GM12878 (cell line): ENCODE measurements at regions not wholly inside any gene's neighbourhood (a gene's known extent, or its start where the extent isn't known, plus 50 kb on each side); places are given as distances from the start of the nearest gene placed in this dataset.

Experiments used
- ATAC-seq: fragments of 200-7000 bp; cut with Tn5 transposase; 3 replicates; pipeline ENCODE4 v1.9.1; 2020; ENCODE audit warnings: mild to moderate bottlenecking, moderate library complexity
- BruUV-seq: library from RNA; stranded (reverse); fragments of 400-500 nt; replicated peaks from 2 replicates; lab custom pipeline; 2021; lab: Mats Ljungman, UMichigan
- CTCF ChIA-PET: fragments of 300-600 bp; sonication (Branson Sonifier 250); formaldehyde crosslinking; extraction: SDS; loops from one replicate; lab custom pipeline; 2021; ENCODE audit warnings: inconsistent platforms; lab: Yijun Ruan, JAX
- POLR2A ChIA-PET: fragments of 350-600 bp; formaldehyde crosslinking; extraction: SDS; loops from one replicate; lab custom pipeline; 2021; ENCODE audit warnings: inconsistent platforms; lab: Charles Lee
- RAD21 ChIA-PET: fragments of 300-600 bp; sonication (Branson Sonifier 250); formaldehyde crosslinking; loops from one replicate; lab custom pipeline; 2023; ENCODE audit warnings: antibody characterized with exemption; ENCODE audit not compliant: unreplicated experiment; lab: Charles Lee
- SMC1A ChIA-PET: fragments of 300-600 bp; sonication (Branson Sonifier 250); formaldehyde crosslinking; loops from one replicate; lab custom pipeline; 2023; ENCODE audit not compliant: unreplicated experiment, uncharacterized antibody; lab: Charles Lee
- DNase-seq: peaks from one replicate; pipeline ENCODE4 v3.0.0-alpha.2; 2011; ENCODE audit warnings: low read depth, low spot score
- FAIRE-seq: peaks from 3 replicates; lab custom pipeline; 2011; peaks lifted over from hg19 to GRCh38; lab: Jason Lieb, UNC
- H2AFZ ChIP-seq: 2 replicates; pipeline ENCODE4 v1.6.0; 2011; ENCODE audit warnings: low read depth, low read length, control low read depth; ENCODE audit not compliant: control insufficient read depth
- H3K27ac ChIP-seq: 2 replicates; pipeline ENCODE4 v1.5.1; 2011; ENCODE audit warnings: control low read depth; ENCODE audit not compliant: control insufficient read depth, insufficient read depth
- H3K27me3 ChIP-seq, 2 experiments: replicated peaks in 1 of 2; 2 replicates each; pipeline versions ENCODE4 v1.6.0 to v1.6.1; 2011; ENCODE audit warnings: low read length in 1 of 2; ENCODE audit not compliant: control insufficient read depth in 2 of 2, insufficient read depth in 2 of 2
- H3K36me3 ChIP-seq, 2 experiments: 2 replicates each; pipeline ENCODE4 v1.5.1; 2011; ENCODE audit warnings: low read length in 1 of 2; ENCODE audit not compliant: control insufficient read depth in 2 of 2, insufficient read depth in 2 of 2
- H3K4me1 ChIP-seq: 2 replicates; pipeline ENCODE4 v1.6.1; 2011; ENCODE audit warnings: mild to moderate bottlenecking, low read length, moderate library complexity, mixed read lengths; ENCODE audit not compliant: control insufficient read depth, insufficient read depth
- H3K4me2 ChIP-seq: 2 replicates; pipeline ENCODE4 v1.6.0; 2011; ENCODE audit warnings: control low read depth; ENCODE audit not compliant: control insufficient read depth, insufficient read depth
- H3K4me3 ChIP-seq: fragments of 200-600 bp; sonication (generic); 2 replicates; pipeline ENCODE4 v1.5.1; 2016
- H3K79me2 ChIP-seq: 2 replicates; pipeline ENCODE4 v1.6.0; 2011; ENCODE audit warnings: low read length; ENCODE audit not compliant: control insufficient read depth, insufficient read depth
- H3K9ac ChIP-seq: 2 replicates; pipeline ENCODE4 v1.8.0; 2011; ENCODE audit warnings: low read length, control low read depth, mixed read lengths; ENCODE audit not compliant: control insufficient read depth, insufficient read depth
- H3K9me3 ChIP-seq: replicated peaks from 3 replicates; pipeline ENCODE4 v1.5.1; 2011; ENCODE audit warnings: mild to moderate bottlenecking, low read length; ENCODE audit not compliant: control insufficient read depth, insufficient read depth
- H4K20me1 ChIP-seq: 2 replicates; pipeline ENCODE4 v1.6.0; 2011; ENCODE audit not compliant: control insufficient read depth, insufficient read depth
- BCLAF1 ChIP-seq: fragments of 450-650 bp; IDR thresholded peaks from 2 replicates; pipeline ENCODE4 v1.6.1; 2017; ENCODE audit warnings: antibody characterized with exemption, mild to moderate bottlenecking, moderate library complexity
- CBX5 ChIP-seq: sonication (generic); IDR thresholded peaks from 2 replicates; pipeline ENCODE4 v1.6.1; 2016; ENCODE audit warnings: low read depth, moderate library complexity, mild to moderate bottlenecking, inconsistent platforms
- FOS ChIP-seq: IDR thresholded peaks from 3 replicates; pipeline ENCODE4 v1.6.1; 2011; ENCODE audit warnings: borderline replicate concordance; ENCODE audit not compliant: insufficient read length; ENCODE audit errors: extremely low read depth
- GATAD2B ChIP-seq: fragments of 450-650 bp; conservative IDR thresholded peaks from 2 replicates; pipeline ENCODE4 v1.6.1; 2017; ENCODE audit warnings: low read depth, mild to moderate bottlenecking, moderate library complexity
- IKZF1 ChIP-seq: fragments of 450-650 bp; conservative IDR thresholded peaks from 2 replicates; pipeline ENCODE4 v1.6.1; 2017; ENCODE audit warnings: antibody characterized with exemption, mild to moderate bottlenecking
- KDM1A ChIP-seq: fragments of 200-600 bp; sonication (generic); IDR thresholded peaks from 2 replicates; pipeline ENCODE4 v1.6.1; 2016; ENCODE audit warnings: borderline replicate concordance
- PML ChIP-seq: IDR thresholded peaks from 2 replicates; pipeline ENCODE4 v1.6.1; 2012; ENCODE audit warnings: low read length, inconsistent platforms
- POLR2AphosphoS2 ChIP-seq: IDR thresholded peaks from 2 replicates; pipeline ENCODE4 v1.6.1; 2011; ENCODE audit warnings: low read depth, mild to moderate bottlenecking, low read length, improper control_type of control experiment, moderate library complexity
- RCOR1 ChIP-seq: conservative IDR thresholded peaks from 2 replicates; pipeline ENCODE4 v1.6.1; 2012; ENCODE audit warnings: low read depth, low read length, improper control_type of control experiment
- STAT1 ChIP-seq: fragments of 450-650 bp; conservative IDR thresholded peaks from 2 replicates; pipeline ENCODE4 v1.6.1; 2014; ENCODE audit warnings: antibody characterized with exemption, mild to moderate bottlenecking
- TCF12 ChIP-seq: IDR thresholded peaks from 2 replicates; pipeline ENCODE4 v1.6.1; 2011; ENCODE audit warnings: low read depth, mild to moderate bottlenecking, low read length
- WRNIP1 ChIP-seq: IDR thresholded peaks from 2 replicates; pipeline ENCODE4 v1.6.1; 2011; ENCODE audit warnings: low read depth, low read length, improper control_type of control experiment, borderline replicate concordance
- WGBS: methylation state at CpG from one replicate; pipeline ENCODE4 v1.1.6; 2016; ENCODE audit warnings: low lambda C conversion rate; ENCODE audit not compliant: insufficient replicate concordance, insufficient coverage; ENCODE audit errors: missing lambda C conversion rate; 5-methylcytosine and 5-hydroxymethylcytosine counted together
- in situ Hi-C: fragments of 300-500 bp; cut with MboI; formaldehyde crosslinking; loops from 9 replicates; pipeline ENCODE4 v1.14.3; 2018; ENCODE audit warnings: mixed read lengths
- intact Hi-C: fragments of 100-400 bp; cut with micrococcal nuclease; formaldehyde crosslinking; loops from one replicate; pipeline ENCODE4 v1.14.2; 2022; ENCODE audit not compliant: unreplicated experiment
- TF ChIP-seq, protein P1 (sequence below): fragments of 450-650 bp; IDR thresholded peaks from 2 replicates; pipeline ENCODE4 v1.6.1; 2017; ENCODE audit warnings: borderline replicate concordance
- TF ChIP-seq, protein P2 (sequence below): fragments of 450-650 bp; IDR thresholded peaks from 2 replicates; pipeline ENCODE4 v1.6.1; 2017; ENCODE audit warnings: mild to moderate bottlenecking, low read depth, inconsistent platforms; ENCODE audit not compliant: poor library complexity, severe bottlenecking

DNA sequence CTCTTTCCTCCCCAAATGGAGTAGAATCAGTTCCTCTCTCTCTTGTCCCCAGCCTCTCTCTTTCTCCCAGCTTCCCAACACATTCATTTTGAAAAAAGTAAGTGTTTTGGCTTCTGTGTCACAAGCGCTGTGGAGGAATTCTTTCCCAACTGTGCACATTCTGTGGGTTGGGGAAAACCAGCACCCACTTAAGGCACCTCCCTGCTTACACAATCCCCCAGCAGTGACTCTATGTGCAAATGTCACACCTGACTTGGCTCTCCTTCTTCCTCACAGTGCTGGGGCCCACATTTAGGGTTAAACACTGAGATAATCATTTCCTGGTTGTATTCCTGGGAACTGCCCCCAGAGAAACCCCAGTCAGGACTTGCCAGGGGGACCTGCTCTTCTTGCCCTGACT is 358.1 kb upstream of the ZNF32 start:
- Histone ChIP-seq H3K79me2 (no peaks in the 10 kb centered on the region), H3K36me3 (no peaks in the 10 kb centered on the region), H3K27ac (no peak overlapping the region), H3K27me3 (no peaks in the 10 kb centered on the region), H3K4me1 (peaks cover 29% of the 10 kb centered on the region), H2AFZ (no peak overlapping the region), H4K20me1 (no peaks in the 10 kb centered on the region), H3K9me3 (no peaks in the 10 kb centered on the region; the same call in 2 of the 3 replicates), H3K9ac (no peak overlapping the region), H3K4me3 (no peak overlapping the region)
- WGBS = 18% methylated on average over 1 of the region's 1 CpG
- no TSS peak for BruUV-seq
- ChIA-PET CTCF (interaction anchor here (0.8 to 1.0 kb wide), 2 partner anchors 23 to 41 kb away, joined by 3 read pairs; no protein-coding TSS in a partner anchor), SMC1A (interaction anchor here (1.3 to 5.9 kb wide), 3 partner anchors 13 to 66 kb away, joined by 3 to 77 read pairs (median 3); no protein-coding TSS in a partner anchor)
- in situ Hi-C loops = loop anchor here (25.0 kb wide), 1 partner anchor 594 kb away; the partner anchor contains the start of gene HNRNPF
- ATAC-seq (no peak), DNase-seq (no peak)
- TF ChIP-seq PML (no peak), CBX5 (no peak), RCOR1 (no peak), BCLAF1 (no peak), FOS (no peak), KDM1A (no peak), IKZF1 (no peak; the same call in 1 of the 2 replicates), TCF12 (no peak), POLR2AphosphoS2 (no peak), STAT1 (no peak), GATAD2B (no peak), WRNIP1 (no peak)
- TF ChIP-seq, protein P1, sequence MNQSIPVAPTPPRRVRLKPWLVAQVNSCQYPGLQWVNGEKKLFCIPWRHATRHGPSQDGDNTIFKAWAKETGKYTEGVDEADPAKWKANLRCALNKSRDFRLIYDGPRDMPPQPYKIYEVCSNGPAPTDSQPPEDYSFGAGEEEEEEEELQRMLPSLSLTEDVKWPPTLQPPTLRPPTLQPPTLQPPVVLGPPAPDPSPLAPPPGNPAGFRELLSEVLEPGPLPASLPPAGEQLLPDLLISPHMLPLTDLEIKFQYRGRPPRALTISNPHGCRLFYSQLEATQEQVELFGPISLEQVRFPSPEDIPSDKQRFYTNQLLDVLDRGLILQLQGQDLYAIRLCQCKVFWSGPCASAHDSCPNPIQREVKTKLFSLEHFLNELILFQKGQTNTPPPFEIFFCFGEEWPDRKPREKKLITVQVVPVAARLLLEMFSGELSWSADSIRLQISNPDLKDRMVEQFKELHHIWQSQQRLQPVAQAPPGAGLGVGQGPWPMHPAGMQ = no peak
- TF ChIP-seq, protein P2, sequence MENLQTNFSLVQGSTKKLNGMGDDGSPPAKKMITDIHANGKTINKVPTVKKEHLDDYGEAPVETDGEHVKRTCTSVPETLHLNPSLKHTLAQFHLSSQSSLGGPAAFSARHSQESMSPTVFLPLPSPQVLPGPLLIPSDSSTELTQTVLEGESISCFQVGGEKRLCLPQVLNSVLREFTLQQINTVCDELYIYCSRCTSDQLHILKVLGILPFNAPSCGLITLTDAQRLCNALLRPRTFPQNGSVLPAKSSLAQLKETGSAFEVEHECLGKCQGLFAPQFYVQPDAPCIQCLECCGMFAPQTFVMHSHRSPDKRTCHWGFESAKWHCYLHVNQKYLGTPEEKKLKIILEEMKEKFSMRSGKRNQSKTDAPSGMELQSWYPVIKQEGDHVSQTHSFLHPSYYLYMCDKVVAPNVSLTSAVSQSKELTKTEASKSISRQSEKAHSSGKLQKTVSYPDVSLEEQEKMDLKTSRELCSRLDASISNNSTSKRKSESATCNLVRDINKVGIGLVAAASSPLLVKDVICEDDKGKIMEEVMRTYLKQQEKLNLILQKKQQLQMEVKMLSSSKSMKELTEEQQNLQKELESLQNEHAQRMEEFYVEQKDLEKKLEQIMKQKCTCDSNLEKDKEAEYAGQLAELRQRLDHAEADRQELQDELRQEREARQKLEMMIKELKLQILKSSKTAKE = no peak
- TF ChIP-seq, all 136 proteins: peak for 0
- FAIRE-seq = no peak
- ChIA-PET POLR2A (no interaction called here), RAD21 (interaction anchor here (1.3 to 4.8 kb wide), 2 partner anchors 13 to 33 kb away, joined by 3 to 57 read pairs; no protein-coding TSS in a partner anchor)
- intact Hi-C loops = loop anchor here (10.0 kb wide), 1 partner anchor 298 kb away; no protein-coding TSS in a partner anchor
- H3K4me2 ChIP-seq = no peak overlapping the region
